Embryonic facial prominence (tissue), 1 donor: ENCODE measurements at regions not wholly inside any gene's neighbourhood (a gene's known extent, or its start where the extent isn't known, plus 50 kb on each side); places are given as distances from the start of the nearest gene placed in this dataset.
"Not testable (repeated sequence)": the region's sequence is repeated elsewhere in the genome, so short reads cannot be mapped to it uniquely, and the experiment has no call there.

Source experiments
- DNase-seq: peaks from one replicate; pipeline ENCODE4 v3.0.0-alpha.2; 2016; ENCODE audit errors: extremely low spot score

GRCh38 chr6:168826726-168827585, 386.0 kb downstream of the SMOC2 start:
- no peak for DNase-seq

GRCh38 chr6:168826078-168826390, 385.1 kb downstream of the SMOC2 start:
- no peak for DNase-seq

GRCh38 chr6:168825226-168826077, 384.5 kb downstream of the SMOC2 start:
- no peak for DNase-seq

DNA sequence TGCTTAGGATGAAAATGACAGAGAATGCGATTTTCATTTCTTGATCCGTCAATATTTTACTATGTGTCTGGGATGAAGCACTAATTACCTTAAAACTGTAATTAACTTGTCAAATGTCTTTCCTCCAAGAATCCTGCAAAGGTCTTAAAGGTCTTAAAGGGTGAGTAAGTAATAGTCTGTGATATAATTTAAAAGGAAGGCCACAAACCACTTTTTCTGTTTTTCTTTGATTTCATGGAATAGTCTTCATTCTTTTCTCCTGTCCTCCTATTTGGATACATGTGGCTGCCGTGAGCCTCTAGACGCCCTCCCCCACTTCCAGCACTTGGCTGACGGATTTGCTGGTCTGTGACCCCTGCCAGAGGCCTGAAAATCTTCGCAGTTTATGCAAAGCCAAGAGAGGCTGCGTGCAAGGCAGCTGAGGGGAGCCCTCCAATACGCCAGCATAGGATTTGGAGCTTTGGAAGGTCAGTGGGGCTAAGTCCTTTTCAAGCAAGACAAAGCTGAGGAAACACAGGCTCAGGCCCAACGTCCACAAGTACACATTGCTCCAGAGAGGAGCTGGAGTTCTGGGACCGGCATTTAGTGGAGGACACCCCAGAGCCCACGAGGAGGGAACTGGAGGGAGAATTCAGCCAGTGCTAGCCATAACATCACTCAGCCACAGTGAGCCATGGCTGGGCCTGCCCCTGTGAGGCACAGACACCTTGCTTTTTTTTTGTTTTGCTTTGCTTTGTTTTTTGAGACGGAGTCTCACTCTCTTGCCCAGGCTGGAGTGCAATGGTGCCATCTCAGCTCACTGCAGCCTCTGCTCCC, 382.6 kb downstream of the SMOC2 start:
- no peak for DNase-seq

DNA sequence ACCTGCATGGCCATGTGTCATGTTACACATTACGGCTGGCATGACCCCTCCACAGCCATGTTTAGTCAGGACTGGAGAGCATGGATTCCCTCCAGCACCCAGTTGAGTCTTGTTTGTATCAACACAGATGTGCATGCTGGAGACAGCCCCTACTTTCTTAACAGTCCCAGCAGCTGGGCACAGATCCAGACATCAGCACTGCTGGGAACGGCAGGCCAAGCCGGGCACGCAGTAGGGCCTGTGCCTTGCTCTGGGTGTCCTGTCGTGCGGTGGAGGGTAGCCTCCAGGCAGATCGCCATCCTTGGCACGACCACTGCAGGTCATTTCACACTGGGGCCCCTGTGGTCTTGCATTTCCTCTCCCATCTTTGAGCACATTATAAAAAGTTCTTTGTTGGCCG, 381.4 kb downstream of the SMOC2 start:
- DNase-seq = no peak

- DNase-seq = no peak
Observed at GRCh38 chr6:168819546-168819945, 378.6 kb downstream of the SMOC2 start.

- DNase-seq = no peak
Observed at GRCh38 chr6:168817558-168818159, 376.7 kb downstream of the SMOC2 start.

GRCh38 chr6:168815229-168815628, 374.2 kb downstream of the SMOC2 start:
- DNase-seq = no peak

DNA sequence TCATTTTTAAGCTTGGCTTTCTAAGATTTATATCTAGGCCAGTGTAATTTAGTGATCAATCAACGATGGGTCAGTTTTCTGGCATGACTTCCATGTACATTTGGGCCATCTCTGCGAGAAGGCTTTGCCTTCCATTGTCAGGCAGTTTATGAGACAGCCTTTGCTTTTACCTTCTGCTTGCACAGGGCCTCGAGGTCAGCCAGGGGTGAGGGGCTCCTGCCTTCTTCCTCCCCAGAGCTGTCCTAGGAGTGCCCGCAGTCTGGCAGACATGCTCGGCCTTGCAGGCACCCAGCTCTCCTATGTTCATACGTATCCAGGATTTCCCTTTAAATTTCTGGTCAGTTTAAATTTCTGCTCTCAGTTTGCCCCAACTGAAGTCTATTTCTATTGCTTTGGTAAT, 367.2 kb downstream of the SMOC2 start:
- no peak for DNase-seq

GRCh38 chr6:168804331-168804730, 363.3 kb downstream of the SMOC2 start:
- DNase-seq = no peak

- DNase-seq = no peak
Observed at GRCh38 chr6:168803874-168804273, 362.9 kb downstream of the SMOC2 start.

- DNase-seq = no peak
Observed at GRCh38 chr6:168799067-168799466, 358.1 kb downstream of the SMOC2 start.

- DNase-seq = no peak
Observed at GRCh38 chr6:168796106-168796505, 355.1 kb downstream of the SMOC2 start.

- DNase-seq = not testable (repeated sequence)
Observed at GRCh38 chr6:168795611-168796010, 354.6 kb downstream of the SMOC2 start.

DNA sequence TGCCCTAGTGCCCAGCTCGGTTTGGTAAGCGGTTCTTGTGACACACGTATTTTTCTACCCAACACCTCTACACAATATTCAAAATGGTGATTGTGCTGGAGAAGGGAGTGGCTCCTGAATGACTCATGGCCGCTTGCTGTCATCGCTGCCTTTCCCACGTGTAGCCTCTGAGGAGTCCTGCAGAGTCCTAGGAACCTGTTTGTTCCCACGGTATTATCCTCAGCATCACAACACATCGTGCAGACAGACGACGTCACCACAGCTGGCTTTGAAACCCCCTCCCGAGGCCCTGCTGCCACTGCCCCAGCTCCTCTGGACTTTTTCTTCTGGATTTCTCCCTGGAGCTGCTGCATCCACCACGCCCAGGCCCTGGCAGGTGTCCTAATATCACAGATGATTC, 353.5 kb downstream of the SMOC2 start:
- no peak for DNase-seq

DNA sequence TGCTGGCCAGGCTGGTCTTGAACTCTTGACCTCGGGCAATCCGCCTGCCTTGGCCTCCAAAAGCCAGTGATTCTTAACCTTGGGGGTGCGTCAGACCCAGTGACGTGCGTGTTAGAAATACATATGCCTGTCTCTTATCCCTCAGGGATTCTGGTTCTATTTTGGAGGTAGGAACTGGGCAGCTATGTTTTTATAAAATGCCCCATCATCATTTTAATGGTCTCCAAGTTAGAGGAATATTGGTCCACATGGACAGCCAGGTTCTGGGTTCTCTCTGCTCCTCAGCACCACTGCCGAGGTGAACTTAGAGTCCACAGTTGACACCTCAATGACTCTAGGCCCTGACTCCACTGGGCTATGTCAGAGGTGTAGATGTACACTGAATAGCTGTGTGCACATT, 352.7 kb downstream of the SMOC2 start:
- no peak for DNase-seq

- no peak for DNase-seq
Observed at GRCh38 chr6:168791917-168792316, 350.9 kb downstream of the SMOC2 start.

DNA sequence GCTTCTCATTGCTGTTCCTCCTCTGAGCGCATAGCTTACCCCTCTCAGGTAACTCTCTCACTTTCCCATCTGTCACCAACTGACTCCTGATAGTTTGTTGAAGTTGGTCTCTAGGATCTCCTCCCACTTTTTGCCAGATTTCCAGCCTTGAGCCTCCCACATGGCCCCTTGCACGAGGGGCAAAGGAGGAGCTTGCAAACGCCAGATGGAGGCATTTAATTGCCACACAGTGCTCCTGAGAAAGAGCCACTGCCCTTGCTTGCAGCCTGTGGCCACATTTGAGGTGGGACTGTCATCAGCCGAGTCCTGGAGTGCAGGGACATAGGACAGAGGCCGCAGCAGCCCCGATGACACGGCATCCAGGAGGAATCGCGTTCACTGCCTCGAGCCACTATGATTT, 348.7 kb downstream of the SMOC2 start:
- no peak for DNase-seq

- no peak for DNase-seq
Observed at GRCh38 chr6:168785720-168786511, 344.9 kb downstream of the SMOC2 start.

DNA sequence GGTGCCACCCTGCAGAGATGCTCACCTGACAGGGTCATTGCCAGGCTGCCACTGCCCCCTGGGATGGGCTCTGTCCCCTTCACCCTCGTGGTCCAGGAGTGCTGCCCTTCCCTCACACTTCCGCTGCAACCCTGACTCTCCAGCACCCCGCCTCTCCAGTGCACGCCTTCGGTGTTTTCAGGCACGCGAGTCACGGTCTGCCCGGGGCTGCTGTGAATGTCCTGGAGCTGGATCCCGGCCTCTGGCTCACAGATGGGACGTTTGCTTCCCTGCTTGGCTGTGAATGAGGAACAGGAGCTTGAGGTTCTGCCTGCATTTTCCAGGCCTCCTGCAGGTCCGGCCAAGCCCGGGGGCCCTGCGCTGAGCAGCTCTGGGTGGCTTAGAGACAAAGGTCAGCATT, 343.4 kb downstream of the SMOC2 start:
- DNase-seq = no peak

DNA sequence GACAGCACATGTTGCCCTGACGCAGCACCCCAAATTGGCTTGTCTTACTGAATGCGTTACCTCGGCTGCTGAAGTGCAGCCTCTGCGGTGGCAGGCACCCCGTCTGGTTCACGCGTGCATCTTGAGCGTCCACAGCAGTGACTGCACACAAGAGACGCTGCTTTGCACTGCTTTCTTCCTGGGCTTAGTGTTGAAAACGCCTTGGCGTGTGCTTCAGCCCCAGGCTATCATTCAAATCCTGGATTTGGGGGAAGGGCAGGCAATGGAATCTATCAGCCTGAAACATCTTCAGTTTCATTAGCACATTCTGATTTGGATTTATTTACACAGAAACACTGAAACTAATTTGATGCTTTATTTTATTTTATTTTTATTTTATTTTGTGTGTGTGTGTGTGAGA, 342.7 kb downstream of the SMOC2 start:
- DNase-seq = no peak
